ENCODE measurements at regions not wholly inside any gene's neighbourhood (a gene's known extent, or its start where the extent isn't known, plus 50 kb on each side); places are given as distances from the start of the nearest gene placed in this dataset.
"Not testable (repeated sequence)": the region's sequence is repeated elsewhere in the genome, so short reads cannot be mapped to it uniquely, and the experiment has no call there.

- TF ChIP-seq, protein P1, sequence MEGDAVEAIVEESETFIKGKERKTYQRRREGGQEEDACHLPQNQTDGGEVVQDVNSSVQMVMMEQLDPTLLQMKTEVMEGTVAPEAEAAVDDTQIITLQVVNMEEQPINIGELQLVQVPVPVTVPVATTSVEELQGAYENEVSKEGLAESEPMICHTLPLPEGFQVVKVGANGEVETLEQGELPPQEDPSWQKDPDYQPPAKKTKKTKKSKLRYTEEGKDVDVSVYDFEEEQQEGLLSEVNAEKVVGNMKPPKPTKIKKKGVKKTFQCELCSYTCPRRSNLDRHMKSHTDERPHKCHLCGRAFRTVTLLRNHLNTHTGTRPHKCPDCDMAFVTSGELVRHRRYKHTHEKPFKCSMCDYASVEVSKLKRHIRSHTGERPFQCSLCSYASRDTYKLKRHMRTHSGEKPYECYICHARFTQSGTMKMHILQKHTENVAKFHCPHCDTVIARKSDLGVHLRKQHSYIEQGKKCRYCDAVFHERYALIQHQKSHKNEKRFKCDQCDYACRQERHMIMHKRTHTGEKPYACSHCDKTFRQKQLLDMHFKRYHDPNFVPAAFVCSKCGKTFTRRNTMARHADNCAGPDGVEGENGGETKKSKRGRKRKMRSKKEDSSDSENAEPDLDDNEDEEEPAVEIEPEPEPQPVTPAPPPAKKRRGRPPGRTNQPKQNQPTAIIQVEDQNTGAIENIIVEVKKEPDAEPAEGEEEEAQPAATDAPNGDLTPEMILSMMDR (IDR thresholded peaks at IDR 0.05; ENCODE audit: low read depth, low read length, poor library complexity, severe bottlenecking) = not testable (repeated sequence)
- not testable (repeated sequence) for TF ChIP-seq EZH2phosphoT487 (IDR thresholded peaks at IDR 0.05; ENCODE audit: borderline replicate concordance, low read length)
Observed at GRCh38 chr1:83295594-83295993, 703.3 kb downstream of the TTLL7 start.
